Effector memory CD8-positive, alpha-beta T cell (primary cell): ENCODE measurements at regions not wholly inside any gene's neighbourhood (a gene's known extent, or its start where the extent isn't known, plus 50 kb on each side); places are given as distances from the start of the nearest gene placed in this dataset.

Experiments
- ATAC-seq: fragments of 150-1000 bp; cut with Tn5 transposase; replicated peaks from 2 replicates; pipeline ENCODE4 v1.10.0; 2021; ENCODE audit warnings: mild to moderate bottlenecking, moderate library complexity
- DNase-seq, 3 experiments: peaks; one replicate each; pipeline ENCODE4 v3.0.0; 2021
- H3K27ac Mint-ChIP-seq, 2 donors: one replicate each; pipeline ENCODE4 v1.8.0; 2022; ENCODE audit warnings: mild to moderate bottlenecking in 2 of 2, mixed read lengths in 2 of 2, moderate library complexity in 2 of 2
- H3K27me3 Mint-ChIP-seq, 2 donors: one replicate each; pipeline ENCODE4 v1.8.0; 2022; ENCODE audit warnings: mixed read lengths in 2 of 2
- H3K36me3 Mint-ChIP-seq: one replicate; pipeline ENCODE4 v1.8.0; 2022; ENCODE audit warnings: mild to moderate bottlenecking, moderate library complexity, mixed read lengths; ENCODE audit not compliant: insufficient read depth
- H3K4me1 Mint-ChIP-seq, 2 donors: one replicate each; pipeline ENCODE4 v1.8.0; 2022; ENCODE audit warnings: low read depth in 2 of 2, mixed read lengths in 2 of 2
- H3K4me3 Mint-ChIP-seq, 2 donors: one replicate each; pipeline ENCODE4 v1.8.0; 2022; ENCODE audit warnings: mild to moderate bottlenecking in 2 of 2, mixed read lengths in 2 of 2, moderate library complexity in 2 of 2
- H3K9me3 Mint-ChIP-seq, 2 donors: one replicate each; pipeline ENCODE4 v1.8.0; 2022; ENCODE audit warnings: mixed read lengths in 2 of 2

DNA sequence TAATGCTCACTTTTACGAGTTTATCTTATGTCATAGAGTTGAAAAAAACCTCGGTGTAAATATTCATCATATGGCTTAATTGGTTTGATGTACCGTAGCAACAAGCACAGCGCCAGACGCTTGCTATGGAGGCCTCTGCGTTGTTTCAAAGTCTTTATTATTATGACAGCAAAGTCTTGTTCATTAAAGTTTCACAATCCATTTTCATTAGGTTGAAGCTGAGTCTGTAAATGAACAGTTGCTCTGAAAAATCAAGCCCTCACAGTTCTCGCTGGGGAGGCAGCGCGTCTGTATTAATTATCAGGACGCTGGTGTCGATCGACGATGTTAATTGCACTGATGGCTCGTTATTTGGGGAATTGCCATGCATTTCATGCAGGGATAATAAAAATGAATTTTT lies 185.6 kb downstream of the INSC start:
- ATAC-seq, result no peak
- H3K36me3 Mint-ChIP-seq, result no peaks in the 10 kb centered on the region
- no peak for DNase-seq
- no peaks in the 10 kb centered on the region for H3K9me3 Mint-ChIP-seq
- no peak overlapping the region for H3K27ac Mint-ChIP-seq
- no peak overlapping the region for H3K4me3 Mint-ChIP-seq
- no peaks in the 10 kb centered on the region for H3K4me1 Mint-ChIP-seq
- H3K27me3 Mint-ChIP-seq, result peaks cover 0 to 10% of the 10 kb centered on the region in 2 donors

DNA sequence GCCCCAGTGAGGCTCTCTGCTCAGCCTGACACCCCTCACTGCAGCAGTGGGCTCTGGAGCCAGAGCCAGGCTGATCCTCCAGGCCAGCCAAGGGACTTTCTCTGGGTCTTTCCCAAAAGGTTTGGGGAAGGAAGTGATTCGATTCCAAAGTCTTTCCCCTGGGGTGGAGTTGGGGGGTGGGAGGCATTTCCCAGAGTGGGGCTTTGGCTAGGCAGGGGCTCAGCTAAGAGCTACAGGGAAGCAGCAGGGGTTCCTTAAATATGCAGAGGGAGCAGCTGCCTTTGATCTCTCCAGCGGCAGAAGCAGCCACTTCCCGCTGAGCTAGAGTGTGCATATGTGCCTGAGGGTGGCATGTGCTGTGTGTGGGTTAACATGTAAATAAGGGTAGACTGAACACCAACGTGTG lies 192.9 kb downstream of the INSC start:
- H3K27ac Mint-ChIP-seq, result no peak overlapping the region
- no peak for ATAC-seq
- no peaks in the 10 kb centered on the region for H3K36me3 Mint-ChIP-seq
- no peak overlapping the region for H3K4me3 Mint-ChIP-seq
- peaks cover 0 to 10% of the 10 kb centered on the region in 2 donors for H3K27me3 Mint-ChIP-seq
- no peaks in the 10 kb centered on the region for H3K4me1 Mint-ChIP-seq
- DNase-seq, result no peak
- H3K9me3 Mint-ChIP-seq, result peaks cover 0 to 2% of the 10 kb centered on the region in 2 donors

DNA sequence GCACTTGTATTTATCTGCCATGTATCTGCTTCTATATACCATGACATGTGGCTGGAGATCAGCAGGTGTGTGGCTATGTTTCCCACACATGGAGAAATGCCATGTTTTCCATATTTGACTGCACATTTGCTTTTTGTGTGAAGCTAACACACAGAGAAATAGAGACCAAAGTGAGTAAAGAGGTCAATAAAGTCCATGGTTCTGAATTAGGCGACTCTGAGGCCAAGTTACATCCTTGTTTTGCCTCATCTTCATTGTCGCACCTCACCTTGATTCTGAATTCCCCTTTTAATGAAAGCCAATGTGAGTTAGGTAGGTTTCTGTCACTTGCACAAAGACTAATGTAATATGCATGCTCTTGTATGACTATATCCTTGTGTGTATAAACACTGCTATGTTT lies 194.1 kb downstream of the INSC start:
- no peak for ATAC-seq
- no peak overlapping the region for H3K27ac Mint-ChIP-seq
- DNase-seq, result no peak
- peaks cover 0 to 2% of the 10 kb centered on the region in 2 donors for H3K9me3 Mint-ChIP-seq
- no peaks in the 10 kb centered on the region for H3K36me3 Mint-ChIP-seq
- H3K4me1 Mint-ChIP-seq, result no peaks in the 10 kb centered on the region
- peaks cover 0 to 10% of the 10 kb centered on the region in 2 donors for H3K27me3 Mint-ChIP-seq
- no peak overlapping the region for H3K4me3 Mint-ChIP-seq

DNA sequence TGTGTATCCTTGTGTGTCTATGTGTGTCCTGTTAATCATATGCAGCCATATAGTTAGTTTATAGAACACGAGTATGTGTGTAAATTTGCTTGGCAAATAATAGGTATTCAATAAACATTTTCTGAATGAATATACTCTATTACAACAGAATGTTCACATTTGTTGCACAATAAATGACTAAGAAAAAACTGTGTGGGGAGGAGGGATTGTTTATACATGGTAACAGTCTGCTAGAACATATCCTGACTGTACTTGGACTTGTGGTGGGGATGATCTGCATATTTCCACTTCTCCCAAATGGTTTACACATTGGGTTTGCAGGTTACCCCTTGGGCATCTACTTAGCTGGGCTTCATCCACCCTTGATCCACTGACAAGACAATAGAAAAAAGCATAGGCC lies 194.6 kb downstream of the INSC start:
- DNase-seq (no peak), ATAC-seq (no peak)
- peaks cover 0 to 10% of the 10 kb centered on the region in 2 donors for H3K27me3 Mint-ChIP-seq

DNA sequence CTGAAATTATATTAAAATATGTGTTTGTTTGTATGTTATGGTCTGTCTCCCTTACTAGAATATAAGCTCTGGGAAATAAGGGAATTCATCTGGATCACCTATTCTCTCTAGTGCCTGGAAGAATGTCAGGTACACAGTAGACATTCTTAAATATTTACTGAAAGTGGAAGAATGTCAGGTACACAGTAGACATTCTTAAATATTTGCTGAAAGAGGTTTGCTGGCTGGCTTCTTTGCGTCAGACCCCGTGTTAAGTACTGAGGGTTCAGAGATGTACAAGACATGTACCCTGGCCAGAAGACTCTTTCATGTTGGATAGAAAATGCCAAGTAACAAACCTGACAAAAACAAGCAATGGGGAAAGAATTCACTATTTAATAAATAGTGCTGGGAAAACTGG lies 199.1 kb downstream of the INSC start:
- H3K27me3 Mint-ChIP-seq, result peaks cover 0 to 10% of the 10 kb centered on the region in 2 donors

More for the DNA sequence above, 194.6 kb downstream of the INSC start:
- peaks cover 0 to 2% of the 10 kb centered on the region in 2 donors for H3K9me3 Mint-ChIP-seq
- H3K4me1 Mint-ChIP-seq, result no peaks in the 10 kb centered on the region
- no peak overlapping the region for H3K4me3 Mint-ChIP-seq
- H3K36me3 Mint-ChIP-seq, result no peaks in the 10 kb centered on the region
- H3K27ac Mint-ChIP-seq, result no peak overlapping the region

DNA sequence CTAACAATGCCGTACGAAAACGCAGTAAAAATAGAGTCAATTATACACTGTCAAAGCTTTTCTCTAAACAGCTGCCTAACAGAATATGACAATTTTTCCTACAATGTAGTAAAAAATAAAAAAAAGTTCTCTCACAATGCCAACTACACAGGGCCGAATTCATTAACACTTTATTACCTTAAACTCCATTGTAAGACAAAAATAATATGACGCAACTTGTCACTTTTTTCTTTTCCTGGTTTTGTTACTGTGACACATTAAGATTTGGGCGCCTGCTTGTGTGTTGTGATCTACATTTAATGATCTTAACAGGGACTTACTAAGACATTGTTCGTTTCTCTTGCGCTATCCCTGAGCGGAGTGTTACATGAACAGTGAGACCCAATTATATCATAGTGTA lies 204.1 kb downstream of the INSC start:
- ATAC-seq (no peak), DNase-seq (no peak)
- Mint-ChIP-seq H3K4me1 (no peaks in the 10 kb centered on the region), H3K36me3 (no peaks in the 10 kb centered on the region), H3K9me3 (no peaks in the 10 kb centered on the region), H3K4me3 (no peak overlapping the region), H3K27me3 (no peaks in the 10 kb centered on the region), H3K27ac (no peak overlapping the region)

More for the DNA sequence above, 199.1 kb downstream of the INSC start:
- Mint-ChIP-seq H3K9me3 (peaks cover 0 to 2% of the 10 kb centered on the region in 2 donors), H3K36me3 (no peaks in the 10 kb centered on the region), H3K4me3 (no peak overlapping the region), H3K27ac (no peak overlapping the region), H3K4me1 (no peaks in the 10 kb centered on the region)
- ATAC-seq (no peak), DNase-seq (no peak)

DNA sequence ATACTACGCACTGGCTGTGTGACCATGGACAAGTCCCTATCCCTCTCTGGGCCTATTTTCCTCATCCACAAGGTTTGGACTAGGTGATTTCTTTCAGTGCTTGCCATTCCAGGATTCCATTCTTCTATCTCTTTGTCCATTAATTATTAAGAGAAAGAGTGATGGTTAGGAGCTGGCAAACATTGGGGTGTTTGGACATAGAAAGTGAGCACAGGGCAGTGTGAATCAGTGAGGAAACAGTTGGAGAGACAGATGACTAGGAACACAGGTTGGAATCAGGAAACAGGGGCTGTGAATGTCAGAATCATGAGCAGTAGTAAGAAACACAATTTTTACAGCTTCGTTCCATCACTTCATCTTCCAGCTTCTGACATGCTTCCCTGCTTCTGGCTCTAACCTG lies 211.8 kb downstream of the INSC start:
- no peaks in the 10 kb centered on the region for H3K9me3 Mint-ChIP-seq
- no peak overlapping the region for H3K4me3 Mint-ChIP-seq
- no peaks in the 10 kb centered on the region for H3K4me1 Mint-ChIP-seq
- H3K36me3 Mint-ChIP-seq, result no peaks in the 10 kb centered on the region
- no peak for DNase-seq
- peaks cover 0 to 17% of the 10 kb centered on the region in 2 donors for H3K27me3 Mint-ChIP-seq
- no peak for ATAC-seq
- no peak overlapping the region for H3K27ac Mint-ChIP-seq

DNA sequence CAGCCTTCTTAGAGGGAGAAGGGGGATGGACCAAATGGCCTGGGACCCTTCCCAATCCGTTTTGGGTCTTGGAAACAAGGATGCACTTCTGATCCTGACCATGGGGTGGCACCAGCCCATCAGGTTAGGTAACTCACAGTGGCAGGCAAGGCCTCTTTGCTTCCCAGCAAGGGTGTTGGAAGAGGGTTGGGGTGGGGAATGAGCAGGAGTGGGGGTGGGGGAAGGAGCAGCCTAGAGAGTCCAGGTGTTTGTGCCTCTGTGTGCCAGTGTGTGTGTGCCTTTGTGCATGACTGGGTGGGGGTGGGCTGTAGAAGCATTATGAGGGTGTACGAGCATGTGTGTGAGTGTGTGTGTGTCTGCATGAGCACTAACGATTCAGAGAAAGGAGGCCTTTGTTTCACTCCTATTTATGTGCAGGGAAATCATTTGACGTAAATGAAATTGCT lies 213.1 kb downstream of the INSC start:
- no peak overlapping the region for H3K4me3 Mint-ChIP-seq

DNA sequence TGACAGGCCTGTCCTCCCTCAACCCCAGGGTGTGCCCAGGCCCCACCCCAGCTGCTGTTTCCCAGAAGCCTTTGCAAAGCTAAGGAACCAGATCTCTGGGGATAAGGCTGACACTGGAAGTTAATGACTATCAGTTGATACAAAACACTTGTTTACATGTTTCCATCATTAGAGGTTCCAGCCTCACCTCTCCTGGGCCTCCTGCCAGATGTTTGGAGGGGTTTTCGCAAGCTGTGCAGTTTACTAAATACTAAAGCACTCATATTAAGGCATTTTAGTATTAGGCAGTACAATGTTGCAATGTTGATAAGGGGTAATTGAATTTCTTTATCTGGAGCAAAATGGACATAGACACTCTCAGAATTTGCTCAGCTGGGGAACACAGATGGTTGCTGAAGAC lies 218.7 kb downstream of the INSC start:
- Mint-ChIP-seq H3K4me1 (no peaks in the 10 kb centered on the region), H3K27ac (no peak overlapping the region), H3K27me3 (peaks cover 0 to 5% of the 10 kb centered on the region in 2 donors), H3K9me3 (no peaks in the 10 kb centered on the region), H3K4me3 (no peak overlapping the region), H3K36me3 (peaks cover 3% of the 10 kb centered on the region)
- DNase-seq, result no peak
- no peak for ATAC-seq

More for the DNA sequence above, 213.1 kb downstream of the INSC start:
- H3K4me1 Mint-ChIP-seq, result no peaks in the 10 kb centered on the region
- no peaks in the 10 kb centered on the region for H3K36me3 Mint-ChIP-seq
- ATAC-seq (no peak), DNase-seq (no peak)
- no peak overlapping the region for H3K27ac Mint-ChIP-seq
- peaks cover 0 to 17% of the 10 kb centered on the region in 2 donors for H3K27me3 Mint-ChIP-seq
- H3K9me3 Mint-ChIP-seq, result no peaks in the 10 kb centered on the region

DNA sequence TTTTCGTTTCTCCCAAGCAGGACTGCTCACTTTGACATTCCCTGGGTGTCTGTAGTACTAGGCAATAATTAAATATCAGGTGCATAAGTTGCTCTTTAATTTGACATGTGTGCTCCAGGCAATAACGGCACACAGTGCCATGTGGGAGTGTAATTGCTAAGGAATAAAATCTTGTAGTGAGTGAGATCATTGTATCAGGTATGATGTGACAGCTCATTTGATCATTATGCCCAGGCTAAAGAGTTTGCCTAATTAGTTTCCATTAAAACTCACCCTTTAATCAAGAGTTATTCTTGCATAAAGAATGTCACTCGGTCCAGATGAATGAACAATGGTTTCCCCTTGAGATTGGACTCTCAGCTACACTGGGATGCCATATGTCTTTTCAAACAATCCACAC lies 220.0 kb downstream of the INSC start:
- Mint-ChIP-seq H3K4me1 (no peaks in the 10 kb centered on the region), H3K27me3 (peaks cover 0 to 6% of the 10 kb centered on the region in 2 donors), H3K27ac (no peak overlapping the region), H3K9me3 (no peaks in the 10 kb centered on the region), H3K4me3 (no peak overlapping the region), H3K36me3 (peaks cover 3% of the 10 kb centered on the region)
- ATAC-seq, result no peak
- no peak for DNase-seq

DNA sequence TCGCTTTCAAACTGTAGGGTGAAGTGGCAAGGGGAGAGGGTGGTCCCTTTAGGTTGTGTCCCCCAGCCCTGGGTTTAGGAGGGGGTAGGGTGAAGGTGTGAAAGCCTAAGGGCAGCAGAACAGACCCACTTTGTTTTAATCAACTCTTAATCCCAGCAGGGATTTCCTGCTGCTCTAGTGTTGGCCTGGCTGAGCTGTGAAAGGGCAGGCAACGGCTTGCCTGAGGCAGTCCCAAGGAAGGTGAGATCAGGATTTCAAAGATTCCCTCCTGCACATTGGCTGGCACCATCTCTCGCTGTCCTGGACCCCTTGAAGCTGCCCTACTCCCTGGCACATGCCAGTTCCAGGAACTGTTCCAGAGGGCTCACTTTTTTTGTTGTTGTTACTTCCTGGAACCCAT lies 221.3 kb downstream of the INSC start:
- DNase-seq, result no peak
- Mint-ChIP-seq H3K9me3 (peaks cover 0 to 2% of the 10 kb centered on the region in 2 donors), H3K27me3 (peaks cover 0 to 6% of the 10 kb centered on the region in 2 donors), H3K27ac (no peak overlapping the region), H3K4me1 (no peaks in the 10 kb centered on the region), H3K4me3 (no peak overlapping the region), H3K36me3 (peaks cover 3% of the 10 kb centered on the region)
- ATAC-seq, result no peak

DNA sequence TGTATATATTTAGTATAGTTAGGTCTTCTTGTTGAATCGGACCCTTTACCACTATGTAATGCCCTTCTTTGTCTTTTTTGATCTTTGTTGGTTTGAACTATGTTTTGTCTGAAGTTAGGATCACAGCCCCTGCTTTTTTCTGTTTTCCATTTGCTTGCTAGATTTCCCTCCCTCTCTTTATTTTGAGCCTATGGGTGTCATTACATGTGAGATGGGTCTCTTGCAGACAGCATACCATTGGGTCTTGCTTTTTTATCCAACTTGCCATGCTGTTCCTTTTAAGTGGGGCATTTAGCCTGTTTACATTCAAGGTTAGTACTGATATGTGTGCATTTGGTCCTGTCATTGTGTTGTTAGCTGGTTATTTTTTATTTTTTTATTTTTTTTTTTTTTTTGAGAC lies 224.6 kb downstream of the INSC start:
- DNase-seq (no peak), ATAC-seq (no peak)
- Mint-ChIP-seq H3K27ac (no peak overlapping the region), H3K27me3 (peaks cover 9 to 11% of the 10 kb centered on the region in 2 donors), H3K9me3 (peaks cover 0 to 2% of the 10 kb centered on the region in 2 donors), H3K4me3 (no peak overlapping the region), H3K4me1 (no peaks in the 10 kb centered on the region), H3K36me3 (no peaks in the 10 kb centered on the region)

DNA sequence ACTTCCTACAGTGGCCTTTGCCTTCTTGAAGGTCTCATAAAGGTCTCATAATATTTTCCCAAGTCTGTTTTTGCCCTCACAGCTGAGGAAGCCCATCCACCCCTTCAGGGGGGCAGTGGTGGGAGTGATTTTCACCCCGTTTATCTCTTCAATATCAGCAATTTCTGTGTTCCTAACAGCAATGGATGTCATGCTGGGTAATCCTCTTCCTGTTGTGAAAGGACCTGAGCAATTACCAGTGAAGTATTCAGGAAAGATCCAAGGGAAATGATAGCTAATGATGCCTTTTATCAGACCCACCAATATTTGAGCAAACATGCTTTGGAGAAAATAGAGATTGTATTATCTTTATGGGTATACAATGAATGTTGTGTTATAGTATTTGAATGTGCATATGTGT lies 226.9 kb downstream of the INSC start:
- Mint-ChIP-seq H3K27ac (no peak overlapping the region), H3K36me3 (no peaks in the 10 kb centered on the region), H3K27me3 (peaks cover 9 to 11% of the 10 kb centered on the region in 2 donors), H3K4me1 (no peaks in the 10 kb centered on the region), H3K4me3 (no peak overlapping the region), H3K9me3 (peaks cover 0 to 2% of the 10 kb centered on the region in 2 donors)
- DNase-seq (no peak), ATAC-seq (no peak)

DNA sequence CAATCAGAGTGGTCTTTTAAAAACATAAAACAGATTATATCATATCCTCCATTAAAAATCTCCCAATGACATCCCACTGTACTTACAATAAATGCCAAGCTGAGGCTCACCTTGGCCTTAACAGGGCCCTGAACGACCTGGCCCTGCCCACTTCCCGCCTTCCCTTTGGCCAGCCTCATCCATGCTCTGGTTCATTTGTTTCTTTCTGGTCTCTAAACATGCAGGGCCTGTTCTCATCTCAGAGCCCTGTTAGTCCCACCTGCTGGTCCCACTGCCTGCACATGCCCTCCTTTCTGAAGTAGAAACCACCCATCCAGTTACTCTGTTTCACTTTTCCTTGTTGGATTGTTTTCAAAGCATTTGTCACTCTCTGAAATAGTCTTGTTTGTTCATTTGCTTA lies 227.4 kb downstream of the INSC start:
- H3K27ac Mint-ChIP-seq, result no peak overlapping the region
- DNase-seq (no peak), ATAC-seq (no peak)
- no peak overlapping the region for H3K4me3 Mint-ChIP-seq
- H3K27me3 Mint-ChIP-seq, result peaks cover 9 to 11% of the 10 kb centered on the region in 2 donors
- no peaks in the 10 kb centered on the region for H3K4me1 Mint-ChIP-seq
- H3K9me3 Mint-ChIP-seq, result peaks cover 0 to 2% of the 10 kb centered on the region in 2 donors
- no peaks in the 10 kb centered on the region for H3K36me3 Mint-ChIP-seq

DNA sequence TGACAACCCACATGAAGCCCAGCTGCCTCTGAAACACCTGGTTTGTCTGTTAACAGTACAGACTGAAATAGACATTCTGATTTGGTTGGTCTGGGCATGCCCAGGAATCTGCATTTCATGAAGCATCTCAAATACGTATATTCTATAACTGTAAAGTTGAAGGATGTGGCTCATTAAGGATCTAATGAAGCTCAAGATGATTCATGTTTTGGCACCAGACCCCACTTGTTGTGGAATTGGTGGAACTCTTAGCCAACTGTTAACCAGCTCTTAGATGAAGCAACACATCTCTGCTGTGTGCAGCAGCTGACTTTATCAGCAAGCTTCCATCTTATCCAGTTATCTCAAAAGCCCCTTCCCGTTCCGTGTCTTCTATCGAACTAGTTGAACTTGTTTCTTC lies 232.2 kb downstream of the INSC start:
- Mint-ChIP-seq H3K9me3 (peaks cover 0 to 5% of the 10 kb centered on the region in 2 donors), H3K27me3 (peaks cover 5 to 8% of the 10 kb centered on the region in 2 donors), H3K36me3 (no peaks in the 10 kb centered on the region), H3K4me1 (no peaks in the 10 kb centered on the region), H3K27ac (no peak overlapping the region), H3K4me3 (no peak overlapping the region)
- ATAC-seq (no peak), DNase-seq (no peak)
